Stimulated activated CD8-positive, alpha-beta memory T cell treated with anti-CD3 and anti-CD28 coated beads, Interleukin-4, amount 100 ng/mL, for 24 hours (primary cell): ENCODE measurements at regions not wholly inside any gene's neighbourhood (a gene's known extent, or its start where the extent isn't known, plus 50 kb on each side); places are given as distances from the start of the nearest gene placed in this dataset.

Experiments
- DNase-seq: peaks from one replicate; pipeline ENCODE4 v3.0.0-alpha.2; 2020; ENCODE audit warnings: low read depth

DNA sequence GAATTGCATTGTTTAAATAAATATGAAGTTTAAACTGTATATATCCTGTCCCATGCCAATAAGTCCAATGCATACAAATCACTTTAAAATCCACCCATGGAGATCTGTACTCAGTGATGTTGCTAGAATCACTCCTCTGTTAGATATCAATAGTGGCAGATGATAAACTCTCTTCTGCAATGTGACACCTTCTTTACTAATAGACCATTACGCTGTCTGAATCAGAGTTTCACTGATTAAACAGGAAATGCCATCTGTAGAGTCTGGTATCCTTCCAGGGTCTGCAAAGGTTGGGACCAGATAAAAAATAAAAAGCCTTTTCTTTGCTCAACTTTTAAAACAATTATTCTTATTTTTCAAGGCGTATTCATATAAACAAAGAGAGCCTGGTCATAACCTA lies 134.5 kb downstream of the EDN3 start:
- no peak for DNase-seq

DNA sequence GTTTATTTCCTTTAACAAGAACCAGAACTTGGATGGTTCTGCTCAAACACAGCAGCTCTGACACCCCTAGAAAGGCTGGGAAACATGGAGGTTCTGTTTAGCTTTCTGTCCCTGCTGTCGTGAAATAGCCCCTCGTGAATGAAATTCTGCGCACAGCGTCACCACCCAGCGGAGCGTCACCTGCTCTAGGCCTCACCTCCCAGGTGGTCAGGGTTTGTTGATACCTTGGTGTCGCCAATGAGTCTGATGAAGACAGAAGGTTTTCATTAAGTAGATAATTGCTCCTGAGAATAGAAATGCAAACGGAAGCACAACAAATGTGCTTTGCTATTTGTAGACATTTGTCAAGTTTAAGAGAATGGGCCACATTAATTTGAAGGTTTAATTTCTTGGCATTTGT lies 135.1 kb downstream of the EDN3 start:
- DNase-seq: no peak

DNA sequence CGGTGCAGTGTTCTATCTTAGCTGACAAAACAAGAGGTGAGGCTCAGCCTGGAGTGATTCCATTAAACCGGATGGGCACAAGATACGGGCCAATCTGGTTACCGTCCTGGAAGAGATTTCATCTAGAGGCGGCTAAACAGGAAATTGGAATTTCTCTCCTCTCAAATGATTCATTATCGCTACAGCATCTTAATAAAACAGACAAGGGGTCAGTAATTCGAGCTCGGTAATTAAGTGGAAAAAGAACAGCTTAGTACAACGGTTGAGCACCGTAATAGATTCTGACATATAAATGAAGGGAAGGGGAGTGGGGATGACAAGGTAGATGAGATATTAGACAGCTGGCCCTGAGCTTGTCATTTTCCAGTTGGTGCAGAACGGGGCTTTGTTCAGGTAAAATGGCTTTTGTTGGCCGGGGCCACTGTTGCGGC lies 137.2 kb downstream of the EDN3 start:
- no peak for DNase-seq

- no peak for DNase-seq
Measured at GRCh38 chr20:59438201-59438600, 137.8 kb downstream of the EDN3 start.

GRCh38 chr20:59439243-59439642 lies 138.8 kb downstream of the EDN3 start:
- no peak for DNase-seq

GRCh38 chr20:59441306-59441705 lies 140.9 kb downstream of the EDN3 start:
- no peak for DNase-seq

DNA sequence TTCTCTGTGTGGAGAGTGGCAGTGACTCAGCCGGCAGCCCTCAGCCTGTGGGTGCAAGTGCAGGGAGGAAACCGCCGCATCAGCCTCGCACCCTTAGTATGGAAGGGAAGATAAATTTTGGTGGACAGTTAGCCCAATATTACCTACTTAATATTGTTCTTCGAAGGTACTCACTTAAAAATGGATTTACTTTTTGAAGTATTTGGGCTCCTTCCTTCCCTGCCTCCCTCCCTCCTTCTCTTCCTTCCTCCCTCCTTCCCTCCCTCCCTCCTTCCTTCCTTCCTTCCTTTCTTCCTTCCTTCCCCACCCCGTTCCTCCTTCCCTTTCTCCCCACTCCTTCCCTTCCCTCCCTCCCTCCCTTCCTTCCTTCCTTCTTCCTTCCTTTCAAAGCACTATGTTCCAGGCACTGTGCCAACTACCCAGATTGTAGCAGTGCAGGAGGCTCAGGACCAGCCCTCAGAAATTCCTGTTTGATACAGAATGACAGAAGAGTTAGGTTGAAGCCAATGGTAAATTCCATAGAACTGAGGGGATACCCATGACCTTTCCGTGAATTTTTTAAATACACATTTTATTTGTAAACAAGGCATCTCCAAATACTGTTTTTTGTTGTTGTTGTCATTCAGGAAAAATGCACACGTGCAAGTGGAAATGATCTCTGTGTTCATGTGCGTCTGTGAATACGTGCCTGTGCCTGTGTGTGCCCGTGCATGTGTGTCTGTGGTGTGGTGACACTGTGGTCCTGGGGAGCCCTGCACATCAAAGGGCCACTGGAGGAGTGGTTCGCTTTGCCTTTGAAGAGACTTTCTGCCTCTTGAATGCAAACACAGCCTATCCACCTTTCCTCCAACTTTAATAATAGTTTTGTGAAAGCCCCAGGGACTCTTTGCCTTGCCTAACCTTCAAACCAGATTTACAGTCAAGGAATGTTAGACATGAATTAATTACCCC lies 141.7 kb downstream of the EDN3 start:
- DNase-seq: no peak

GRCh38 chr20:59443550-59443949 lies 143.1 kb downstream of the EDN3 start:
- no peak for DNase-seq

- no peak for DNase-seq
Measured at GRCh38 chr20:59446376-59446775, 146.0 kb downstream of the EDN3 start.

DNA sequence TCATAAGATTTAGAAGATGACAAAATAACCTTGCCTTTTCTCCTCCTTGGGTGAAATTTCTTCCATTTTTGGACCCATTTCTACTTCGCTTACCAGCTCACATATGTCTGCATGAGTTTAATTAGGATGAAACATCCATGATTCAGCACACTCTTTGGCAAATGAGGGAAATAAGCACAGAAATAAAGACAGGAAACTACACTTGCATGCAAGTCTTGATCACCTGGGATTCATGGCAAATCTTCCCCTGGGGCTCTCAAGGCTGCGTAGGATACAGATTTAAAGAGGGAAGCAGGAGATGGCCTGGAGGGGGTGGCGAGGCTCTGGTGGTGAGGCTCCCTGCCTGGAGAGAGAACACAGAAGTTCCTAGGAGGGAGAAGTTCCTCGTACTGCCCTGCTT lies 147.8 kb downstream of the EDN3 start:
- no peak for DNase-seq

- DNase-seq: no peak
Measured at GRCh38 chr20:59448851-59449444, 148.5 kb downstream of the EDN3 start.

- no peak for DNase-seq
Measured at GRCh38 chr20:59451066-59451630, 150.7 kb downstream of the EDN3 start.

- no peak for DNase-seq
Measured at GRCh38 chr20:59451641-59452040, 151.2 kb downstream of the EDN3 start.

- DNase-seq: no peak
Measured at GRCh38 chr20:59452856-59453255, 151.5 kb upstream of the PHACTR3 start.

DNA sequence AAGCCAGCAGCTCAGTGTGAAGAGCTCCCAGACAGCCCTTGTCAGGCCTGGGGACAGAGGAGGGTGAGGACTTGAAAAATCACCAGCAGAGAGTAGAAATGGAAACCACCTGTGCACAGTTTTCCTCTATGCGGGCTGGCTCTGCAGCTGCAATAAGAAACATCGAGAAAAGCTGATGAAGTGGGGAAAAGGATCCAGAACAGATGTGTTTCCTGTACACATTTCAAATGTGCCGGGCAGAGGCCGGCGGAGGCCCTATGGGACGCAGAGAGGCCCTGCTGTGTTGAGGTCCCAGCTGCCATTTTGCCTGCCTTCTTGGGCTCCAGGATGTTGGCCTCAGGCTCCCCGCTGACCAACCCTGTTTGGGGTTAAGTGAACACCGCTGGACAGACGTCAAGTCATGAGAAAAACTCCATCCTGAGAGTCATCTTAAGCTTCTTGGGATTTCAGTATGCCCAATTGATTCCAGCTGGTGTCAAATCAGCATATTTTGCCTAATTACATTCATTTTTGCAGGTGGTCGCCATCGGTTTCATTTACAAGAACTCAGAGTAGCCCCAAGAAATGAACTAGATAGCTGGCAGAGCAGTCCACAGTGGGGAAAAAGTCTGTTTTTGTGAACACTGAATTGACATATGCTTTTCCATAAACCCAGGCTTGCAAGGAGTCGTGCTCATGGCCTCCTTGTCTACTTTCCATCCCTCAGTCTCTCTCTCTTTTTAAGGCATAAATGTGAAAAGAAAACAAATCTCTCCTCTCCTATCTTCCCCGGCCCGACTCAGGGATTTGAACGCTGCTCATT lies 150.4 kb upstream of the PHACTR3 start:
- no peak for DNase-seq

- DNase-seq: no peak
Measured at GRCh38 chr20:59455402-59456341, 148.7 kb upstream of the PHACTR3 start.

DNA sequence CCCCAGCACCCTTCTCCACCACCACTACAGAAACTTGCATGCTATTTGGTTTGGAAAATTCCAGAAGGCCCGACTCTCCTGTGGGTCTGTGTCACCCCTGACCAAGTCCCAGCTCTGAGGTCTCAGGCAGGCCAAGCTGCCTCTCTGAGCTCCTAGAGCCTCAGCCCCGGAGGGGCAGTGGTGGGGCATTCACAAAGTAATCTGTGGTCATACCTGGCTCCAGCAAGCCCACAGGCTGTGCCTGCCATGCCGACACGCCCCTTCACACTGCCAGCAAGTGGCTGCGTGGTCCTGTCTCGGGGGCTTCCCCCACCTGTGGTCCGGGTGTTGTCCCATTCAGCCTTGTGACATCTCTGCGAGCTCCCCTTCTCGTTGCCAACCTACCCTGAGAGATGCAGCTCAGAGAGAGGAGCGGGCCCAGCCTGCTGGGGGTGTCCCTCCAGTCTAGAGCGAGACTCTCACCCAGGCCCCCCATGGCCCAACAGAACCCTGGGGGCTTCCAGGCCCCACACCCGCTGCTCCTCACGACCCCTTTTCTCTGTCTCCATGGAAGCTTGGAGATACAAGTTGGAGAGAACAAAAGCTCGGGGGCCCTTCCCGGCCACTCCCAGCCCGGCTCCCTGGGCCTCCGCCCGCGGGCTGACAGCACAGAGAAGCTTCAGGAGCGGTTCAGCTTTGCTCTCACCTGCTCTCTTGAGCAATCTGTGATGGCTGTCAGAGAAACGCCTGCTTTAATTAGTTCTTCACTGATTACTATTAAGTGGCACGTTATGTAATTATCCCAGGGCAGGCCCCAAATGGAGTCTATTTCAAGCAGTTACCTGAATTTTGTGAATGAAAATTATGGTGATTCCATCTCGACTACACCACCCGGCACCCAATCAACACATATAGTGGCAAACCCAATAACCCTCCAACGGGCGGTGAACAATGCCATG lies 147.7 kb upstream of the PHACTR3 start:
- DNase-seq: no peak

GRCh38 chr20:59458645-59459044 lies 145.7 kb upstream of the PHACTR3 start:
- DNase-seq: no peak

DNA sequence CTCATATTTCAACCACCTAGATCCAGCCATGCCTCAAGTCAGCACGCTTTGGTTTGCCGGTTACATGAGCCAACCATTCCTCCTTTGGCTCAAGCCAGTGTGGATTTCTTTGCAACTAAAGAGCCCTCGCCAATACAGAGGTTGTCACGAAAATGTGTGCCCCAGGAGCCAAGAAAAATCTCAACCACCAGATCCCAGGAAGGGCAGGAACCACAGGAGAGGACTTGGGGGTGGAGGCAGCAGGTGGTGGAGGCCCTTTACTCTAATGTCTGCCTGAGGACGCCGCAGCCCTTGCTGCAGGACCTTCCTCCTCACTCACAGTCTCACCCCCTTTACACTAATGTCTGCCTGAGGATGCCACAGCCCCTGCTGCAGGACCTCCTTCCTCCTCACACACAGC lies 144.8 kb upstream of the PHACTR3 start:
- DNase-seq: no peak

DNA sequence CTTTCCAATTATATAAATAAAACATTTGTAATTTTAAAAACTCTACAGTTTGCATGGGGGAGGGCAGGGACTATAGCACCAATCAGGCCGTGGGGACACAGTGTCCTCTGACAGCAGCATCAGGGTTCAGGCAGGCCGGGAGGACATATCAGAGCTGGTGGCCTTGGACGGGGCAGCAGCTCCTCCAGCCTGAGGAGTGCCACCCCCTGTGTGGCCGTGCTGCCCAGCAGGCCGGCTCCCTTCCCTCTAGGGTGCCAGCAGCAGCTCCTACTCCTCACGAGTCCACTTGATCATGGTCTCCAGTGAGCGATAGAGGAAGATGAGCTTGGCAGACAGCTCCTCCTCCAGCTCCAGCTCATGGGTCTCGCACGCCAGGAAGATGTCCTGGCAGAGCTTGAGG lies 144.0 kb upstream of the PHACTR3 start:
- DNase-seq: no peak
